HEK293 (cell line): ENCODE measurements at regions not wholly inside any gene's neighbourhood (a gene's known extent, or its start where the extent isn't known, plus 50 kb on each side); places are given as distances from the start of the nearest gene placed in this dataset.

Experiments used
- CTCF ChIA-PET: fragments of 350-600 bp; formaldehyde crosslinking; extraction: SDS; loops from one replicate; lab custom pipeline; 2021; ENCODE audit warnings: antibody characterized with exemption; lab: Yijun Ruan, JAX
- POLR2A ChIA-PET: fragments of 300-600 bp; formaldehyde crosslinking; extraction: SDS; loops from one replicate; lab custom pipeline; 2020; ENCODE audit warnings: antibody characterized with exemption, inconsistent platforms; lab: Yijun Ruan, JAX
- H3K27ac ChIP-seq: fragments of 200-500 bp; sonication (Bioruptor generic); 2 replicates; pipeline ENCODE4 v1.5.1; 2014; ENCODE audit warnings: low read depth, low read length, control low read depth, inconsistent platforms; ENCODE audit errors: extremely low read depth
- H3K36me3 ChIP-seq, 2 experiments: fragments of 200-500 bp in 1 of 2; sonication (Bioruptor generic) in 1 of 2; 1 replicate in 1 of 2; 2 replicates in 1 of 2; pipeline ENCODE4 v1.5.1; 2014 to 2017; ENCODE audit warnings: inconsistent platforms in 2 of 2, low read length in 2 of 2; ENCODE audit not compliant: control insufficient read depth in 2 of 2, insufficient read depth in 1 of 2
- H3K4me1 ChIP-seq: fragments of 200-500 bp; sonication (Bioruptor generic); 2 replicates; pipeline ENCODE4 v1.5.1; 2014; ENCODE audit warnings: mild to moderate bottlenecking, low read length, inconsistent platforms; ENCODE audit not compliant: control insufficient read depth, insufficient read depth
- H3K4me3 ChIP-seq: 2 replicates; pipeline ENCODE4 v1.5.1; 2011; ENCODE audit warnings: low read depth, mild to moderate bottlenecking, control low read depth, low read length, moderate library complexity
- H3K9me3 ChIP-seq: fragments of 200-500 bp; sonication (Bioruptor generic); 2 replicates; pipeline ENCODE4 v1.5.1; 2014; ENCODE audit warnings: low read depth, low read length, inconsistent platforms; ENCODE audit not compliant: control insufficient read depth, insufficient read depth
- EGR2 ChIP-seq: fragments of 450-650 bp; formaldehyde crosslinking; IDR thresholded peaks from 2 replicates; pipeline ENCODE4 v1.5.1; 2016; ENCODE audit warnings: low read depth, missing biosample characterization, missing genetic modification characterization
- SALL2 ChIP-seq: fragments of 450-650 bp; formaldehyde crosslinking; IDR thresholded peaks from 2 replicates; pipeline ENCODE4 v1.5.0; 2017; ENCODE audit warnings: missing biosample characterization, mild to moderate bottlenecking, missing genetic modification characterization, borderline replicate concordance
- SETDB1 ChIP-seq: IDR thresholded peaks from one replicate; pipeline ENCODE4 v1.6.1; 2017; ENCODE audit warnings: mild to moderate bottlenecking, low read length, moderate library complexity, mixed read lengths; ENCODE audit not compliant: insufficient read length
- TRIM28 ChIP-seq: IDR thresholded peaks from 2 replicates; pipeline ENCODE4 v1.6.1; 2011; ENCODE audit warnings: low read length, control low read depth, borderline replicate concordance
- ZFP3 ChIP-seq: fragments of 450-650 bp; formaldehyde crosslinking; IDR thresholded peaks from 2 replicates; pipeline ENCODE4 v1.5.1; 2016; ENCODE audit warnings: low read depth, missing biosample characterization, missing genetic modification characterization
- ZFP69B ChIP-seq: fragments of 450-650 bp; formaldehyde crosslinking; IDR thresholded peaks from 2 replicates; pipeline ENCODE4 v1.5.1; 2016; ENCODE audit warnings: missing biosample characterization, missing genetic modification characterization
- ZNF10 ChIP-seq: fragments of 450-650 bp; formaldehyde crosslinking; IDR thresholded peaks from 2 replicates; pipeline ENCODE4 v1.5.1; 2017; ENCODE audit warnings: missing biosample characterization, missing genetic modification characterization
- ZNF202 ChIP-seq: fragments of 450-650 bp; formaldehyde crosslinking; IDR thresholded peaks from 2 replicates; pipeline ENCODE4 v1.5.1; 2016; ENCODE audit warnings: missing biosample characterization, missing genetic modification characterization, borderline replicate concordance
- ZNF510 ChIP-seq: fragments of 450-650 bp; formaldehyde crosslinking; IDR thresholded peaks from 2 replicates; pipeline ENCODE4 v1.5.1; 2018; ENCODE audit warnings: mild to moderate bottlenecking, missing genetic modification characterization, missing biosample characterization; ENCODE audit not compliant: insufficient replicate concordance
- ZNF624 ChIP-seq: fragments of 450-650 bp; formaldehyde crosslinking; IDR thresholded peaks from 2 replicates; pipeline ENCODE4 v1.5.1; 2017; ENCODE audit warnings: missing biosample characterization, missing genetic modification characterization
- ZSCAN30 ChIP-seq: fragments of 450-650 bp; IDR thresholded peaks from 2 replicates; pipeline ENCODE4 v1.5.1; 2018; ENCODE audit warnings: missing biosample characterization, mild to moderate bottlenecking, missing genetic modification characterization, moderate library complexity
- TF ChIP-seq, protein P1 (sequence below): fragments of 450-650 bp; formaldehyde crosslinking; IDR thresholded peaks from 2 replicates; pipeline ENCODE4 v1.5.1; 2017; ENCODE audit warnings: missing biosample characterization, missing genetic modification characterization
- TF ChIP-seq, protein P2 (sequence below): fragments of 450-650 bp; formaldehyde crosslinking; IDR thresholded peaks from 2 replicates; pipeline ENCODE4 v1.5.1; 2016; ENCODE audit warnings: missing biosample characterization, missing genetic modification characterization, low read depth
- TF ChIP-seq, protein P3 (sequence below): fragments of 450-650 bp; formaldehyde crosslinking; IDR thresholded peaks from 2 replicates; pipeline ENCODE4 v1.5.1; 2016; ENCODE audit warnings: missing biosample characterization, missing genetic modification characterization
- TF ChIP-seq, protein P4 (sequence below): fragments of 450-650 bp; formaldehyde crosslinking; IDR thresholded peaks from 2 replicates; pipeline ENCODE4 v1.5.1; 2016; ENCODE audit warnings: missing biosample characterization, missing genetic modification characterization
- TF ChIP-seq, protein P5 (sequence below): fragments of 450-650 bp; formaldehyde crosslinking; IDR thresholded peaks from 2 replicates; pipeline ENCODE4 v1.5.1; 2016; ENCODE audit warnings: missing biosample characterization, missing genetic modification characterization
- TF ChIP-seq, protein P6 (sequence below): sonication (generic); formaldehyde crosslinking; IDR thresholded peaks from 2 replicates; pipeline ENCODE4 v1.8.1; 2022; ENCODE audit warnings: mild to moderate bottlenecking, moderate library complexity, missing genetic modification reagents
- TF ChIP-seq, protein P7 (sequence below): fragments of 450-650 bp; formaldehyde crosslinking; IDR thresholded peaks from 2 replicates; pipeline ENCODE4 v1.5.1; 2017; ENCODE audit warnings: missing biosample characterization, missing genetic modification characterization

DNA sequence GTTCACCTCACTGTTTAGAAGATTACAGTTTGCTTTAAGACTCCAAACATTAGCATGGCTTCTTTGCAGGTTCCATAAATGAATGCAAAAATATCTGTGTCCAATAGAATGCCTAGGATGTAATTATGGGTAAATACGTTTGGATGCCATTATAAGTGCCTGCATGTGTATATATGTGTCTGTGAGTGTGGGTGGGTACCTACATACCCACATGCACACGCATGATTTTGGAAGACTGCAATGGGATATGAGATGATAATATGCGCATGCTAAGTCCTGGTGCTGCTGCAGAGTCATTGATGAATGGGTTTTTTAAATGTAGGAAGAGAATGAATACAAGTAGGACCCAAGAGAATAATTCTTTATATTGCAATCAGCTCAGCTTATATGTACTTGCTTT, 406.4 kb downstream of the ZSWIM6 start:
- Histone ChIP-seq H3K36me3 (no peaks in the 10 kb centered on the region), H3K27ac (no peak overlapping the region), H3K4me3 (no peak overlapping the region), H3K9me3 (no peaks in the 10 kb centered on the region), H3K4me1 (no peaks in the 10 kb centered on the region)
- ChIA-PET POLR2A (no interaction called here), CTCF (interaction anchor here (1.3 kb wide), 1 partner anchor 30 kb away, joined by 3 read pairs; no protein-coding TSS in a partner anchor)
- TF ChIP-seq, protein P1, sequence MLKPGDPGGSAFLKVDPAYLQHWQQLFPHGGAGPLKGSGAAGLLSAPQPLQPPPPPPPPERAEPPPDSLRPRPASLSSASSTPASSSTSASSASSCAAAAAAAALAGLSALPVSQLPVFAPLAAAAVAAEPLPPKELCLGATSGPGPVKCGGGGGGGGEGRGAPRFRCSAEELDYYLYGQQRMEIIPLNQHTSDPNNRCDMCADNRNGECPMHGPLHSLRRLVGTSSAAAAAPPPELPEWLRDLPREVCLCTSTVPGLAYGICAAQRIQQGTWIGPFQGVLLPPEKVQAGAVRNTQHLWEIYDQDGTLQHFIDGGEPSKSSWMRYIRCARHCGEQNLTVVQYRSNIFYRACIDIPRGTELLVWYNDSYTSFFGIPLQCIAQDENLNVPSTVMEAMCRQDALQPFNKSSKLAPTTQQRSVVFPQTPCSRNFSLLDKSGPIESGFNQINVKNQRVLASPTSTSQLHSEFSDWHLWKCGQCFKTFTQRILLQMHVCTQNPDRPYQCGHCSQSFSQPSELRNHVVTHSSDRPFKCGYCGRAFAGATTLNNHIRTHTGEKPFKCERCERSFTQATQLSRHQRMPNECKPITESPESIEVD (tag by site-specific recombination): no peak
- TF ChIP-seq, protein P2, sequence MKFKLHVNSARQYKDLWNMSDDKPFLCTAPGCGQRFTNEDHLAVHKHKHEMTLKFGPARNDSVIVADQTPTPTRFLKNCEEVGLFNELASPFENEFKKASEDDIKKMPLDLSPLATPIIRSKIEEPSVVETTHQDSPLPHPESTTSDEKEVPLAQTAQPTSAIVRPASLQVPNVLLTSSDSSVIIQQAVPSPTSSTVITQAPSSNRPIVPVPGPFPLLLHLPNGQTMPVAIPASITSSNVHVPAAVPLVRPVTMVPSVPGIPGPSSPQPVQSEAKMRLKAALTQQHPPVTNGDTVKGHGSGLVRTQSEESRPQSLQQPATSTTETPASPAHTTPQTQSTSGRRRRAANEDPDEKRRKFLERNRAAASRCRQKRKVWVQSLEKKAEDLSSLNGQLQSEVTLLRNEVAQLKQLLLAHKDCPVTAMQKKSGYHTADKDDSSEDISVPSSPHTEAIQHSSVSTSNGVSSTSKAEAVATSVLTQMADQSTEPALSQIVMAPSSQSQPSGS (tag by site-specific recombination): no peak
- TF ChIP-seq, protein P3, sequence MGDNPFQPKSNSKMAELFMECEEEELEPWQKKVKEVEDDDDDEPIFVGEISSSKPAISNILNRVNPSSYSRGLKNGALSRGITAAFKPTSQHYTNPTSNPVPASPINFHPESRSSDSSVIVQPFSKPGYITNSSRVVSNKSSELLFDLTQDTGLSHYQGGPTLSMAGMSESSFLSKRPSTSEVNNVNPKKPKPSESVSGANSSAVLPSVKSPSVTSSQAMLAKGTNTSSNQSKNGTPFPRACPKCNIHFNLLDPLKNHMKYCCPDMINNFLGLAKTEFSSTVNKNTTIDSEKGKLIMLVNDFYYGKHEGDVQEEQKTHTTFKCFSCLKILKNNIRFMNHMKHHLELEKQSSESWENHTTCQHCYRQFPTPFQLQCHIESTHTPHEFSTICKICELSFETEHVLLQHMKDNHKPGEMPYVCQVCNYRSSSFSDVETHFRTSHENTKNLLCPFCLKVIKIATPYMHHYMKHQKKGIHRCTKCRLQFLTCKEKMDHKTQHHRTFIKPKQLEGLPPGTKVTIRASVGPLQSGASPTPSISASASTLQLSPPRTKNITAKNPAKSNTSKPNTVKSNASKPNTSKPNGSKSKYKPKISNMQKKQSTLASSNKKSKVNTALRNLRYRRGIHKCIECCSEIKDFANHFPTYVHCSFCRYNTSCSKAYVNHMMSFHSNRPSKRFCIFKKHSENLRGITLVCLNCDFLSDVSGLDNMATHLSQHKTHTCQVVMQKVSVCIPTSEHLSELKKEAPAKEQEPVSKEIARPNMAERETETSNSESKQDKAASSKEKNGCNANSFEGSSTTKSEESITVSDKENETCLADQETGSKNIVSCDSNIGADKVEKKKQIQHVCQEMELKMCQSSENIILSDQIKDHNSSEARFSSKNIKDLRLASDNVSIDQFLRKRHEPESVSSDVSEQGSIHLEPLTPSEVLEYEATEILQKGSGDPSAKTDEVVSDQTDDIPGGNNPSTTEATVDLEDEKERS (tag by site-specific recombination): no peak
- TF ChIP-seq ZNF202 (tag by site-specific recombination): no peak
- no peak for TF ChIP-seq EGR2 (tag by site-specific recombination)
- no peak for TF ChIP-seq SETDB1
- TF ChIP-seq, protein P4, sequence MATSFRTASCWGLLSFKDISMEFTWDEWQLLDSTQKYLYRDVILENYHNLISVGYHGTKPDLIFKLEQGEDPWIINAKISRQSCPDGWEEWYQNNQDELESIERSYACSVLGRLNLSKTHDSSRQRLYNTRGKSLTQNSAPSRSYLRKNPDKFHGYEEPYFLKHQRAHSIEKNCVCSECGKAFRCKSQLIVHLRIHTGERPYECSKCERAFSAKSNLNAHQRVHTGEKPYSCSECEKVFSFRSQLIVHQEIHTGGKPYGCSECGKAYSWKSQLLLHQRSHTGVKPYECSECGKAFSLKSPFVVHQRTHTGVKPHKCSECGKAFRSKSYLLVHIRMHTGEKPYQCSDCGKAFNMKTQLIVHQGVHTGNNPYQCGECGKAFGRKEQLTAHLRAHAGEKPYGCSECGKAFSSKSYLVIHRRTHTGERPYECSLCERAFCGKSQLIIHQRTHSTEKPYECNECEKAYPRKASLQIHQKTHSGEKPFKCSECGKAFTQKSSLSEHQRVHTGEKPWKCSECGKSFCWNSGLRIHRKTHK (tag by site-specific recombination): no peak
- TF ChIP-seq, protein P5, sequence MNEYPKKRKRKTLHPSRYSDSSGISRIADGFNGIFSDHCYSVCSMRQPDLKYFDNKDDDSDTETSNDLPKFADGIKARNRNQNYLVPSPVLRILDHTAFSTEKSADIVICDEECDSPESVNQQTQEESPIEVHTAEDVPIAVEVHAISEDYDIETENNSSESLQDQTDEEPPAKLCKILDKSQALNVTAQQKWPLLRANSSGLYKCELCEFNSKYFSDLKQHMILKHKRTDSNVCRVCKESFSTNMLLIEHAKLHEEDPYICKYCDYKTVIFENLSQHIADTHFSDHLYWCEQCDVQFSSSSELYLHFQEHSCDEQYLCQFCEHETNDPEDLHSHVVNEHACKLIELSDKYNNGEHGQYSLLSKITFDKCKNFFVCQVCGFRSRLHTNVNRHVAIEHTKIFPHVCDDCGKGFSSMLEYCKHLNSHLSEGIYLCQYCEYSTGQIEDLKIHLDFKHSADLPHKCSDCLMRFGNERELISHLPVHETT (tag by site-specific recombination): no peak
- no peak for TF ChIP-seq ZFP3
- TF ChIP-seq ZNF624 (tag by site-specific recombination): no peak
- no peak for TF ChIP-seq ZNF10 (tag by site-specific recombination)
- TF ChIP-seq, protein P6, sequence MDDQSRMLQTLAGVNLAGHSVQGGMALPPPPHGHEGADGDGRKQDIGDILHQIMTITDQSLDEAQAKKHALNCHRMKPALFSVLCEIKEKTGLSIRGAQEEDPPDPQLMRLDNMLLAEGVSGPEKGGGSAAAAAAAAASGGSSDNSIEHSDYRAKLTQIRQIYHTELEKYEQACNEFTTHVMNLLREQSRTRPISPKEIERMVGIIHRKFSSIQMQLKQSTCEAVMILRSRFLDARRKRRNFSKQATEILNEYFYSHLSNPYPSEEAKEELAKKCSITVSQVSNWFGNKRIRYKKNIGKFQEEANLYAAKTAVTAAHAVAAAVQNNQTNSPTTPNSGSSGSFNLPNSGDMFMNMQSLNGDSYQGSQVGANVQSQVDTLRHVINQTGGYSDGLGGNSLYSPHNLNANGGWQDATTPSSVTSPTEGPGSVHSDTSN (CRISPR knock-in tag): no peak
- no peak for TF ChIP-seq ZNF510 (tag by site-specific recombination)
- TF ChIP-seq ZSCAN30 (tag by site-specific recombination): no peak
- TF ChIP-seq TRIM28: no peak
- TF ChIP-seq SALL2 (tag by site-specific recombination): no peak
- no peak for TF ChIP-seq ZFP69B (tag by site-specific recombination)
- TF ChIP-seq, protein P7, sequence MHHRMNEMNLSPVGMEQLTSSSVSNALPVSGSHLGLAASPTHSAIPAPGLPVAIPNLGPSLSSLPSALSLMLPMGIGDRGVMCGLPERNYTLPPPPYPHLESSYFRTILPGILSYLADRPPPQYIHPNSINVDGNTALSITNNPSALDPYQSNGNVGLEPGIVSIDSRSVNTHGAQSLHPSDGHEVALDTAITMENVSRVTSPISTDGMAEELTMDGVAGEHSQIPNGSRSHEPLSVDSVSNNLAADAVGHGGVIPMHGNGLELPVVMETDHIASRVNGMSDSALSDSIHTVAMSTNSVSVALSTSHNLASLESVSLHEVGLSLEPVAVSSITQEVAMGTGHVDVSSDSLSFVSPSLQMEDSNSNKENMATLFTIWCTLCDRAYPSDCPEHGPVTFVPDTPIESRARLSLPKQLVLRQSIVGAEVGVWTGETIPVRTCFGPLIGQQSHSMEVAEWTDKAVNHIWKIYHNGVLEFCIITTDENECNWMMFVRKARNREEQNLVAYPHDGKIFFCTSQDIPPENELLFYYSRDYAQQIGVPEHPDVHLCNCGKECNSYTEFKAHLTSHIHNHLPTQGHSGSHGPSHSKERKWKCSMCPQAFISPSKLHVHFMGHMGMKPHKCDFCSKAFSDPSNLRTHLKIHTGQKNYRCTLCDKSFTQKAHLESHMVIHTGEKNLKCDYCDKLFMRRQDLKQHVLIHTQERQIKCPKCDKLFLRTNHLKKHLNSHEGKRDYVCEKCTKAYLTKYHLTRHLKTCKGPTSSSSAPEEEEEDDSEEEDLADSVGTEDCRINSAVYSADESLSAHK (tag by site-specific recombination): no peak
